DMS153 treated with DMSO at 0.1 percent for 48 hours (cell line): ENCODE measurements at regions not wholly inside any gene's neighbourhood (a gene's known extent, or its start where the extent isn't known, plus 50 kb on each side); places are given as distances from the start of the nearest gene placed in this dataset.

Experiments
- DNase-seq: peaks from one replicate; lab custom pipeline; 2025; ENCODE audit not compliant: unreplicated experiment; lab: John Stamatoyannopoulos, UW

GRCh38 chr20:9981829-9982228 is 53.0 kb upstream of the ANKEF1 start:
- no peak for DNase-seq

DNA sequence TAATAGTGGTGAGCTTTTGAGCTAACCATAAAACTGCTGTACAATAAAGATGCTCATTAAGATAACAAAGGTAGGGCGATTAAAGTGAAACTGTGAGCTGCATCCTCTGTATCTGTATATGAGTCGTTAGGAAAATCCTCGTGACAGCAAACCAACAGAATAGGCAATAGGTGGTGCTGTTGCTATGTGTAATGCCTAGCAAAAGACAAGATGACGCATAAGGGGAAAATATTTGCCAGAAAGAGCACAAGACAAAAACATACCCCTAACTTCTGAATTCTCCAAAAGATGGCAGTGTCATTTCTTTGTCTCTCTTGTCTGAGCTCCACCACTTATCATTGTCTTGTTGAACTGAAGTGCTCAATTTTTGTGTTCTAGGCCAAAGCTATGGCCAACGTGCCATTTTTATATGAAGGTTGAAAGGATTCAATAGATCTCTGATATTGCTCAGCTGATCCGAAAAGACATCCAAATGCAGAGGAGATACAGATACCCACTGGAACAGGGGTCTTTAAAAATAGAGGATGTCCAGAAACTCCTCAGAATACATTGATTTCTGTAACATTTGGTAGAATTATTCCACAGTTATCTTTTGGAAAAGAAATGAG is 56.3 kb upstream of the ANKEF1 start:
- peak; percentile 78 for DNase-seq

DNA sequence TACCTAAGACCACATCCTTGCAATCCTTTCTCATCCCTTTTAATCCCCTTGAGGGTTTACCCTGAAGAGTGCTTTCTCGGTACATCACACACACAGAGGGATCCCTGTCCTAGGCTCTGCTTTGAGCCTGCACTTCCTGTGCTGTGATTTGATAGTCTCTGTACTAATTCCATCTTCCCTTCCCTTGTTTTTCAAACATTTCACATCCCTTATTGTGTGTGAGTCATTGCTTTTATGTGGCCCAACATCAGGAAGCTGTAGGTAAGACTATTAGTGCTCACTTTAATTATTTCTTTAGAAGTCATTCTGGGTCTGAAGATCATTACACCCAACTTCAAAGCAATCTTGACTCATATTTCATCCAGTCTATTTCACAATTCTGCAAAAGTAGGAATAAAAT is 57.2 kb upstream of the ANKEF1 start:
- DNase-seq = no peak

DNA sequence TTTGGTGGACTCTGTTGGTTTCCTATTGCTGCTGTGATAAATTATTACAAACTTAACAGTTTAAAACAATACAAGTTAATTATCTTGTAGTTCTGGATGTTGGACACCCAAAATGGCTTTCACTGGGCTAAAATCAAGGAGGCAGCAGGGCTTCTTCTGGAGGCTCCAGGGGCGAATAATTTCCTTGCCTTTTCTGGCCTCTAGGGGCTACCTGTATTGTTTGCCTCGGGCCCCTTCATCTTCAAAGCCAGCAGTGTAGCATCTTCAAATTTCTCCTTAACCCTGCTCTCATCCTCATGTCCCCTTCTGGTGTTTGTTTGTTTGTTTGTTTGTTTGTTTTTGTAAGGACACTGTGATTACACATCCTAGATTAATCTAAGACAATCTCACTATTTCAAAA is 60.5 kb upstream of the ANKEF1 start:
- DNase-seq = no peak

GRCh38 chr20:9971746-9972145 is 63.0 kb upstream of the ANKEF1 start:
- no peak for DNase-seq

- no peak for DNase-seq
These were observed 65.2 kb upstream of the ANKEF1 start for GRCh38 chr20:9969626-9970025.

- DNase-seq = no peak
These were observed 66.8 kb upstream of the ANKEF1 start for GRCh38 chr20:9968015-9968414.

DNA sequence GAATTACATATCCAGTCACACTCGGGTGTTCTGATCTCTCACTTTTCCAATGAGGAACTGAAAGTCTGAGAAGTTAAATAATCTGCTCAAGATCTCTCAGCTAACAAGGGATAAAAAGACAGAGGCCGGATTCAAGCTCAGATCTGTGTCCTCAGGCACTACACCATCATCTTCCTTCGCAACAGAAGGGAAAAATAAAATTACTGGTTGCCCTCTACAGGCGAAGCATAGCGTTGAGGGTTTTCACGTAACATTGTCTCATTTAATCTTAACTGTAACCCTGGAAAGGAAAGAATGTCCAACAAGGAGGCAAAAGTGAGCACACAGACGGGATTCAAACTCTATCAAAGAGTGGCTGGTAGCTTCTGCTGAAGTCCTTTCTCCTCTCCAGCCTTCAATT is 67.8 kb upstream of the ANKEF1 start:
- DNase-seq = no peak

- no peak for DNase-seq
These were observed 71.8 kb upstream of the ANKEF1 start for GRCh38 chr20:9963029-9963428.

DNA sequence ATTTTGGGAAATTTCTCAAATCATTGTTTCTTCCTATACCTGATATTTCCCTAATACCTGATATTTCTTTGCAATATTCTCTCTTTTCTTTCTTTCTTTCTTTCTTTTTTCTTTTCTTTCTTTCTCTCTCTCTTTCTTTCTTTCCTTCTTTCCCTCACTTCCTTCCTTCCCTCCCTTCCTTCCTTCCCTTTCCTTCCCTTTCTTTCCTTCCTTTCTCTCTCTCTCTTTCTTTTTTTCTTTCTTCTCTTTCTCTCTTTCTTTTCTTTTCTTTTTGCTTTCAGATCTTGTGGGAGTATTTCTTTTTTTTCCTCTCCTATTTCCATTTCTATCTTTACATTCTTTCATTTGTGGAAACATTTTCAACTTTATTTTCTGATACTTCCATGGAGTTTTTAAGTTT is 76.1 kb upstream of the ANKEF1 start:
- no peak for DNase-seq

- no peak for DNase-seq
These were observed 79.1 kb upstream of the ANKEF1 start for GRCh38 chr20:9955646-9956045.

GRCh38 chr20:9949563-9949962 is 85.2 kb upstream of the ANKEF1 start:
- no peak for DNase-seq

DNA sequence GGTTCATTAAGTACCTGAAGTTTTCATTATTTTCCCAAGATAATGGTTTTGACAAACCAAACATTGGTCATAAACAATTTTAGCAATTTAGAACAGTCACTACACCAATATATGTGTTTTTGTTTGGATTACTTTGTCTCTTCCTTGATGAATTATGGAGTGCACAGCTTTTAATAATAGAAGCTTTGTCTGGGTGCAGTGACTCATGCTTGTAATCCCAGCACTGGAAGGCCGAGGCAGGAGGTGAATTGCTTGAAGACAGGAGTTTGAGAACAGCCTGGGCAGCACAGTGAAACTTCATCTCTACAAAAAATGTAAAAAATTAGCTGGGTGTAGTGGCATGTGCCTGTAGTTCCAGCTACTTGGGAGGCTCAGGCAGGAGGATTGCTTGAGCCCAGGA is 89.4 kb upstream of the ANKEF1 start:
- DNase-seq = no peak

DNA sequence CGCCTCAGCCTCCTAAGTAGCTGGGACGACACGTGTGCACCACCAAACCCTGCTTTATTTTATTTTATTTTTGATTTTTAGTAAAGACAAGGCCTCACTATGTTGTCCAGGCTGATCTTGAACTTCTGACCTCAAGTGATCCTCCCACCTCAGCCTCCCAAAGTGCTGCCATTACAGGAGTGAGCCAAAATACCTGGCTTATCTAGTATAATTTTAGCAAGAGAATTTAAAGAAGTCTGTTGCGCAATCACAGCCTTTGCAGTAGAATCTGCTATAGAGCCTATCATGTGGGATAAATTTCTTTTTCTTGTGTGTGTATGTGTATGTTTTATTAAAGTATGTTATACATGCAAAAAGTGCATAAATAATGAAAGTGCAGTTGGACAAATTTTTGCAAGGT is 92.1 kb upstream of the ANKEF1 start:
- DNase-seq = no peak

GRCh38 chr20:9940329-9940728 is 94.5 kb upstream of the ANKEF1 start:
- DNase-seq = no peak

DNA sequence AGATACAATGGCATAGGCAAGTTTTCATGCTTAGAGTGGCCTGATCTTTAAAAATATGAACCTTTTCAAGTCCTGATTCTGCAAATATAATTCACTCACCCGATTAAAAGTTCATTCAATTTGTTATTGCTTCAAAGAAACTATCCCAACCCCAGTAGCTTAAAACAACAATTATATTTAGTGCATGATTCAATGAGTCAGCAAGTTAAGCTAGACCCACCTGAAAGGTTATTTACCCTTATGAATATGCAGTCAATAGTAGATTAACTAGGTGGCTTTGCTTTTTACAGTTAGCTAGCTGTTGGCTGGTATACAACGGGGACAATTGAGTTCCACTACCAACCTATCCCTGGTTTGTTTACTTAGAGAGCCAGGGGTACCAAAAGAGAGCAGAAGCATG is 95.6 kb upstream of the ANKEF1 start:
- DNase-seq = no peak

DNA sequence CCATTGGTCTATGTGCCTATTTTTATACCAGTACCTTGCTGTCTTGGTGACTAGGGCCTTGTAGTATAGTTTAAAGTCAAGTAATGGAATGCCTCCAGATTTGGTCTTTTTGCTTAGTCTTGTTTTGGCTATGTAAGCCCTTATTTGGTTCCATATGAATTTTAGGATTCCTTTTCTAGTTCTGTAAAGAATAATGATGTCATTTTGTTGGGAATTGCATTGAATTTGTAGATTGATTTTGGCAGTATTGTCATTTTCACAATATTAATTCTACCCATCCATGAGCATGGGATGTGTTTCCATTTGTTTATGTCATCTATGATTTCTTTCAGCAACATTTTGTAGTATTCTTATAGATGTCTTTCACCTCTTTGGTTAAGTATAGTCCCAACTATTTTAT is 96.4 kb upstream of the PAK5 start:
- DNase-seq = no peak

GRCh38 chr20:9930142-9930541 is 91.3 kb upstream of the PAK5 start:
- DNase-seq = no peak

GRCh38 chr20:9928955-9929354 is 90.1 kb upstream of the PAK5 start:
- DNase-seq = no peak

- no peak for DNase-seq
These were observed 89.4 kb upstream of the PAK5 start for GRCh38 chr20:9928281-9928737.

- no peak for DNase-seq
These were observed 88.3 kb upstream of the PAK5 start for GRCh38 chr20:9927224-9927623.

DNA sequence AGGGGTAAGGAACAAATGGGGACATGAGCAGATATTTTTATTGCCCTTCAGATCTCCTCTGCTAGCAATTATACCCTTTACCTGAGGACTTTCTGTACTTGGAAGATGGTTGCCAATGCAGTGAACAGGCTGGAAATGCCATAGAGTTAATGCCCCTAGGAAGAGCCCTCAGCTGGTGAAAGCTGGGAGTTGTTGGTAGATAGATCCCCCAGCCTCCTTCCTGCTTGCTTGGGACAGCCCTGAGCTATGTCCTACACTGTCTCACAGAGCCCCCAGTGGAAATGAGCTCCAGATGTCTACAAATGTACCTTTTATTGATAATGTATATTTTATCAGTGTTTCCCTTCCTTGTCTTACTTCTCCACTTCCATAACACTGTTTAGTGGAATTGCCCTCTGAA is 87.6 kb upstream of the PAK5 start:
- DNase-seq = no peak

GRCh38 chr20:9926007-9926406 is 87.1 kb upstream of the PAK5 start:
- DNase-seq = no peak

- no peak for DNase-seq
These were observed 84.8 kb upstream of the PAK5 start for GRCh38 chr20:9923648-9924047.
